HG03378 (cell line): ENCODE measurements at regions not wholly inside any gene's neighbourhood (a gene's known extent, or its start where the extent isn't known, plus 50 kb on each side); places are given as distances from the start of the nearest gene placed in this dataset.

Experiments used
- ATAC-seq: cut with Tn5 transposase; IDR thresholded peaks from one replicate; pipeline ENCODE4 v1.9.1; 2021; ENCODE audit warnings: mild to moderate bottlenecking, moderate library complexity; ENCODE audit not compliant: unreplicated experiment

GRCh38 chr5:142478113-142478512, 153.3 kb upstream of the SPRY4 start:
- ATAC-seq: no peak

GRCh38 chr5:142475102-142475513, 150.3 kb upstream of the SPRY4 start:
- no peak for ATAC-seq

- no peak for ATAC-seq
Measured at GRCh38 chr5:142474431-142475094, 149.7 kb upstream of the SPRY4 start.

- no peak for ATAC-seq
Measured at GRCh38 chr5:142473038-142473437, 148.2 kb upstream of the SPRY4 start.

DNA sequence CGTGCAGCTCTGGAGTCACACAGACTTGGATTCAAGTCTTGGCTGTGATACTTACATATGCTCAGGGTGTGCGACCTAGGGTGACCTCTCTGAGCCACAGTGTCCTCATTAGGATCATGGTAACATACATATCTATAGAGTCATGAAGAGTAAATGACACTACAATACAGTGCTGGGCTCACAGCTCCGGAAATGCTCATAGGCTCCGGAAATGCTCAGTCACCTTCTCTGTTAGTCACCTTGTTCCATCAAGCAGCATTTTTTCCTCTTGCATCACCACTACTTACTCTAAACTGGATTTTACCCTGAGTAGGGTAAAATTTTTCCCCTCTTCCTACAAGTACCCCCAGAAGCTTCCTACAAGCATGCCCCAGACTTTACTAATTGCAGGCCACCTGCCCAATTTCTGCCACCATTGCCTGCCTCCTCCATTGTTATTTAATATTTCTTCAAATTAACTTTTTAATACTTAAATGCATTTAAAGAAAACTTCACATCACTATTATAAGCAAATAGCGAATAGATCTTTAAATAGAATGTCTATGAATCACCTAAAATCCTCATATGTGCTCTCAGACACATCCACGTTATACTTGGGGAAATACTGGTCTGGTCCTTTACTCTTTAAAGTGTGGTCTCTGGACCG, 147.6 kb upstream of the SPRY4 start:
- no peak for ATAC-seq

DNA sequence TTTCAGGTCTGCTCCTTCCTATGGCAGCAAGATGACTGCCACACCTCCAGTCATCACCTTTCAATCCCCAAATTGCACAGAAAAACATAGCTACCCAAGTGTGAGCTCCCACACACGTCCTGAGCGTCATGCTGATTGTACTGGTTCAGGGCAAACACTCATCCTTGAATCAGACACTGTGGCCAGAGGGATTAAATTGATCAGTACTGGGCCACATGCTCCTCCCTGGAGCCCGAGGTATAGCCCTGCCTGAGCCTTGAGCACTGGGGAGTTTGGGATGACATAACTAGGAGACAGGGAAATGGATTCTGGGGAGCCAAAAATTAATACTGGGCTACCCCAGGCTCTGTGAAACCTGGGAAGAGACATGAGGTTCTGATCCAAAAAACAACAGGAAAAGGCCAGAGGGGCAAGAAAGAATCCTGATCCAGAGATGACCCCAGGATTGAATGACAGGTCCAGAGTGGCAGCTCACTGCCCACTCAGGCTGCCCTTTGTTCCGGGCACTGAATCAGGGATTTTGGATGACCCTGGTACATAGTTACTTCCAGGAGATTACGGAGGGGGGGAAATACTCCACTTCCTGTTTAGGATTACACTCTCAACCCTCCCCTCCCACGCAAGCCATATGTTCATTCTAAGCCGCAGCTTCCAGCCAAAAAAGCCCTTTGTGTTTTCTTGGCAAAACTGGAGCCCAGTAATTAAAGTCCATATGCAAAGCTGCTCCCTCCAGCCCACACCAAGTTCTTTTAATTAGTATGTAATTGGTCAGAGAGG, 141.6 kb upstream of the SPRY4 start:
- no peak for ATAC-seq

GRCh38 chr5:142465476-142465875, 140.7 kb upstream of the SPRY4 start:
- ATAC-seq: no peak

DNA sequence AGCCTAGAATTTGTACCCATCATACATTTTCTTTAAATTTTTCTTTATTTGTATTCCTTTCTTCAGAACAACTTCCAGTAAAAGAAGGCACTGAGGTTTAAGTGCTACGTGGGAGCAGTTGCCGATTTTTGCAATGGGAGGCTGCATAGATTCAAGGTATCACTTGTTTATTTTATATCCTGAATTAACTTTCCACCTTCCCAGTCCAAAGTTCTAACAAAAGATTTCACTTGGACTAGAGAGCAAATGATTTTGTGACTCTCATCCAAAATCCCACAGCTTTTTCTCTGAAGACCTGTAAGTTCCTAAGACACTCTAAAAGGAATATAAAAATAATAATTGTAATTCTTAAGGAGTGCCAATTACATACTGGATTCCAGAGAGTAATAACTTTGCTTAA, 139.1 kb upstream of the SPRY4 start:
- ATAC-seq: no peak

DNA sequence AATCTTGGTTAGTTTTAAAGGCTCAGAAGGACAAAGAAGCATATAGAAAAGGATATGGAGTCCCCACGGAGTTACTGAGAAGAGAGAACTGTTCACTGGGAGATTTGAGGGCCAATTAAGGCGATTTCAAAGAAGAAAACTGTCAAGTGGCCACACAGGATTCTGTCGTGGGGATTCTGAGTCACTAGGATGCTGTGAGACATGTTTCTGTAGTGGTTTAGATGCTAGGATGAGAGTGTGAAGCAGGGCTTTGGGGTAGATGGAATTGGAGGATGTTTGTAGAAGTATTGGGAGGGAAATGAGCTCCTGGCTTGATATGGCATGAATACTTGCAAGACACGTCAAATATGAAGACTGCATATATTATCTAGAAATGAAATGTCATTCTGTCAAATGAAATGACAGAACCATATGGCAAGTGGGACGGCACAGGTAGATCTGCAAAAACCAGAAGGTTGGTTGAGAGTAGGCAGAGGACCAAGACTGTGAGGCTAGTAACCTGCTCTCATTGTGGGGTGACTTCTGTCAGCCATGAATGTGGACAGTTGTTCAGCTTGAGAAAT, 136.3 kb upstream of the SPRY4 start:
- ATAC-seq: no peak

DNA sequence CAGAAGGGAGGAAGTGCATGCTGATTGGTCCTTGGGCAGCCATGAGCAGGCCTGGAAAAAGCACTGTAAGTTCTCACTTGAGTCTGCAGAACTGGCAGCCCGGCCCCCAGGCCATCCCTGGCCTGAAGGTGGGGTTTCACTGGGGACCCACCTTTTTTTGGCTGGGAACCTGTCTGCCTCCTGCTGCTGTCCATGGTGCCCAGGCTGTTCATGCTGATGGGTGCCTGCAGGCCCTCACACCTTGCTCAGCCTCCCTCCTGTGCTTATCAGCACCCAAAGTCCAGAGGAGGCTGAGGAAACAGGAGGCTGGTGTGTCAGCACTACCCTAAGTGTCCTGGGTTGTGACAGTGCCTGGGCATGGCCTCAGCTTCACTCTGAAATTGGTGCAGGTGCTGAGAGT, 134.4 kb upstream of the SPRY4 start:
- ATAC-seq: no peak

DNA sequence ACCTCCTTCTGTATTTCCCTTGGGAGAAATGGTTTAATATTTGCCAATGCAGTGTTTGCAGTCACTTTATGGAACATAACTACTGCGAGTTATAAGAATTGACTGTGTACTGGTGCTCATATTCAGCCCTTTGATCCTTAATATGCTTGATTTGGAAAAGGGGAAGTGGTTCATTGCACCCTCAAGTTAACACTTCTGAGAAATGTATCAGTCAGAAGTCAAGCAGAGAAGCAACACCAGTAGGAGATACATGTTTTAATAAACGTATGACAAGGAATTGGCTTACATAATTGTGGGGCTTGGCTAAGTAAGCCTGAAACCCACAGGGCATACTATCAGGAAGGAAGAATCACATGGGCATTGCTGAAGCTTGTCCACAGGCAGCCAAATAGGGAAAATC, 131.0 kb upstream of the SPRY4 start:
- no peak for ATAC-seq

DNA sequence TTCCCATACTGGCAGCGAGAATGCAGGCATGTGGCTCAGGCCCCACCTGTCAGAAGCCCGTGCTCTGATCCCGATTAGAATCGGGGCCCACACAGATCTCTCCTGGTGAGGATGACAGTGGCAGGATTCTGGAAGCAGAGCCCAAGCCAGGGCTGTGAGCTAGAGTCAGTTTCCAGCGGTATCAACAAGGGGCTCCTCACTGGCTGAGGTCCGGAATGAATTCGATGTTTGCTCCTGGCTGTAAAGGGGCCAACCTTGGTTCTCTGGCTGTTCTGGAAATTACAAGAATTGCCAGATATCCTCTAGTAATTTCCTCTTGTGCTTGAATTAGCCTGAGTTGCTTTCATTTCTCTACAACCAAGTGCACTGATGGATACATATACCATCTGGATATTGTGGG, 129.1 kb upstream of the SPRY4 start:
- no peak for ATAC-seq

DNA sequence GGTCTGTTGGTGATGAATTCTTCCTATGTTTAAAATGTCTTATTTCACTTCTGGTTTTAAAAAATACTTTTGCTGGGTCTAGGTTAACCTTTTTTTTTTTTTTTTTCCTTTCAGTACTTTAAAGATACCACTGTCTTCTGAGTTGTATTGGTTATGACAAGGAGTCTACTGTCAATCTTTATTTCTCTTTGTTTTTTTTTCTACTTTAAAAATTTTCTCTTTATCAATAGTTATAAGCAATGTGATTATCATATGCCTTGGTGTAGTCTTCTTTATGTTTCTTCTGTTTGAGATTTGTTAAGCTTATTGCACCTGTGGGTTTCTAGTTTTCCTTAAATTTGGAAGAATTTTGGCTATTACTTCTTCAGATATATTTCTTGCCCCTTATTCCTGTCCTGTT, 125.6 kb upstream of the SPRY4 start:
- no peak for ATAC-seq

GRCh38 chr5:142447887-142448286, 123.1 kb upstream of the SPRY4 start:
- no peak for ATAC-seq

GRCh38 chr5:142446960-142447279, 122.1 kb upstream of the SPRY4 start:
- ATAC-seq: no peak

DNA sequence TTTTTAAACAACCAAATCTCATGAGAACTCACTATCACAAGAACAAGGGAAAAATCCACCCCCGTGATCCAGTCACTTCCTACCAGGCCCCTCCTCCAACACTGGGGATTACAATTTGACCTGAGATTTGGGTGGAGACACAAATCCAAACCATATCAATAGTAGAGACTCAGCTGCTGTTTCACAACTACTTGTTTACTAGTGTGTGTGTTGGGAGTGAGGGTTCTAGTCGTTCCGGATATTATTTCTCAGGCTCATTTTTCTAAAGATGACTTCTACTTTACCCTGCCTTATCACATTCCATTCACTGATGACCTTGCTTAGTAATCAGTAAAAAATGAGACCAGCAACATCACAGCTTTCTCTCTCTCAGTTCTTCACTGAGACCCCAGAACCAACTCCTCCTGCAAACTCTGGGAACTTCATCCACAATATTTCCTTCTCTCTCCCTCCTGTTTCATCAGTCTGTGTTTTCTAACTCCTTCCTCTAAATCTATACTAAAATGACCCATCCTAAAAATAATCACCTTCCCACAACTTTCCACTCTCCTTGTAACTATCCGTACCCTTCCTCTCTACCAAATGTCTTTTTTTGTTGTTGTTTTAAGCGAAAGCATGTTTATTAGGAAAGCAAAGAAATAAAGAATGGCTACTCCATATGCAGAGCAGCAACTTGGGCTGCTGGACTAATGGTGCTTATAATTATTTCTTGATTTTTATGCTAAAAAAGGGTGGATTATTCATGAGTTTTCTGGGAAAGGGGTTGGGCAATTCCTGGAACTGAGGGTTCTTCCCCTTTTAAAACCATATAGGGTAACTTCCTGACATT, 121.5 kb upstream of the SPRY4 start:
- no peak for ATAC-seq

- no peak for ATAC-seq
Measured at GRCh38 chr5:142445266-142445665, 120.4 kb upstream of the SPRY4 start.

DNA sequence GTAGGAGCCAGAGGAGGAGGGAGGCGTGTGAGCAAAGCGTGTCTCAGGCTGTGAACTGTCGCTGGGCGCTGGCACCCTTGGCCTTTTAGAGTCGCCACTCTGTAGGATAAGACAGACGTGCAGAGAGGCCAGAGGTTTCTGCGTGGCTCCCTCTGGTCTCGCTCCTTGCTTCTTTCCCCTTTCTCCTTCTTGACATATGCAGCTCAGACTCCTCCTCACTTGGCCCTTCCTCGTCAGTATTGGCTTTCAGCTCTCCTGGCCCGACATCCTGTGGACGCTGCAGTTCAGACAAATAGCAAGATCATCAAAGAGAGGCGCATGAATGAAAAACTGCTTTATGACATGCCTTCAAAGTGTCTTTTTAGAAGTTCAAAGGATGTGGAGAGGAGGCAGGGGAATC, 116.8 kb upstream of the SPRY4 start:
- no peak for ATAC-seq

DNA sequence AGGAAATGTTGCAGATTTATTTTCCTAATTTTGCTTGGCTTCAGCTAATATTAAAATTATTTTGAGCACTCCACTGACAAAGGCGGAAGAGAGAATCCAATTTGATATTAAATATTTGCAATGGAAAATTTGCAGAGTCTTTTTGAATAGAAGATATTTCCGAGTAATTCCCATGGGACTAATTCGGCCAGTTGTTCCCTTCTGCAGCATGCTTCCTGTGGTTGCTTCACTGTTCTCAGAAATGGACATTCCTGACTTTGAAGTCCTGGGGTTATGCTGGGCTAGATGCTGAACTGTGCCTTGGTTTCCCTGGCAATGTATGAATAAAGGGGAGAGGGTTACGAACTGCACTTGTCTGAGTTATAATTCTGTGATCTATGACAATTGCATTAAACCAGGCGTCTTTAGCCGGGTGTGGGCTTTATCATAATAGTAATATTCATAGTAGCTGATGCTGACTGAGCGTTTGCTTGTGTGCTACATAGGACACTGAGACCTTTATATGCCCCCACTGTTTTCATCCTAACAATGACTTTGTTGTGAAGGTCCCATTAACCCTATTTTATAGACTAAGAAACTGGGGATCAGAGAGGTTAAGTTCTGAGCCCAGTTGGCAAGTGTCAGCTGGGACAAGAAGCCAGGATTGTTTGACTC, 114.5 kb upstream of the SPRY4 start:
- ATAC-seq: no peak

- ATAC-seq: no peak
Measured at GRCh38 chr5:142438573-142438972, 113.8 kb upstream of the SPRY4 start.

DNA sequence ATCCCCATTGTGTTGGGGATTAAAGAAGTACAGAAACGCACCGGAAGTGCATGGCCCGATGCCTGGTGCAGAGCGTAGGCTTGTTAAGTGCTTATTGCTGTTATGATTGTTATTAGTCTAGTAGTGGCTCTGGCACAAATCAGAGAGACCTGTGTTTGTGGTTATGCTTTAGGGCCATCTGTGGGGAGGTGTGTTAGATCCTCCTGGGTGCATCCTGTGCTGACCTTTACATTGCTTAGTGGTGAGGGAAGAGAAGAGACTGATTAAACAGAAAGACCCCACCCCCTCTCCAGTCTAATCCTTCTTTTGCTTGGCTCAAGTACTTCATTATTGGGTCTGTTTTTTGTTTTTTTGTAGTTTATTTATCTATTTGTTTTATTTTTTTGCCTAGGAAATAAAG, 112.7 kb upstream of the SPRY4 start:
- no peak for ATAC-seq
